GM21360 (cell line): ENCODE measurements at regions not wholly inside any gene's neighbourhood (a gene's known extent, or its start where the extent isn't known, plus 50 kb on each side); places are given as distances from the start of the nearest gene placed in this dataset.
A peak's percentile ranks its signal among the peaks of the same experiment; 100 is the strongest.
"Not testable (repeated sequence)": the region's sequence is repeated elsewhere in the genome, so short reads cannot be mapped to it uniquely, and the experiment has no call there.

Source experiments
- ATAC-seq: cut with Tn5 transposase; IDR thresholded peaks from one replicate; pipeline ENCODE4 v1.9.1; 2021; ENCODE audit warnings: mild to moderate bottlenecking, moderate library complexity; ENCODE audit not compliant: unreplicated experiment

GRCh38 chr2:125324273-125324672 lies 1299.2 kb downstream of the CNTNAP5 start:
- no peak for ATAC-seq

DNA sequence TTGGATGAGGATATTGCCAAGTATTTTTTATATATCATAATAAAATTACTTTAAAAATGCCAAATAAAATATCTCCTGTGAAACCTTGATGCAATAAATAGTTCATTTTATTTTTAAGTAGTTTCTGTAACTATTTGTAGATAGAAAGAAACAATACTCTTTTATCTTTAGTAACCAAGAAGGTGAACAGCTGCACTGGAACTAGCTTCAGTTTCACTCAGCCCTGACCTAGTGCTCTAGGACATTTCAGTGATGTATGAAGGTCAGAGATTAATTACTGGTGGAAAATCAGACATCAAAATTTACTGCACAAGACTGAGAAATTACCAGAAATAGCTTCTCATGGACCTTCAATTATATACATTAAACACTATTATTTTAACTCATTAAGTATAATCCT lies 1305.0 kb downstream of the CNTNAP5 start:
- peak; percentile 92 for ATAC-seq

- ATAC-seq: no peak
Measured at GRCh38 chr2:125341353-125341752, 1314.6 kb upstream of the GYPC start.

DNA sequence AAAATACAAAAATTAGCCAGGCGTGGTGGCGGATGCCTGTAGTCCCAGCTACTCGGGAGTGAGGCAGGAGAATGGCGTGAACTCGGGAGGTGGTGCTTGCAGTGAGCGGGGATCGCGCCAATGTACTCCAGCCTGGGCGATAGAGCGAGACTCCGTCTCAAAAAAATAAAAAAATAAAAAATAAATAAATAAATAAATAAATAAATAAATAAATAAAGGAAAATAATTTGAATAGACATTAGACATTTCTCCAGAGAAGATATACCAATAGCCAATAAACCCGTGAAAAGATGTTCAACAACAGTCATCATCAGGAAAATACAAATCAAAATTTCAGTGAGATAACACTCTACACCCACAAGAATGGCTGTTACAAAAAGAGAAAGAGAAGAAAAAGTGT lies 1302.4 kb upstream of the GYPC start:
- not testable (repeated sequence) for ATAC-seq

GRCh38 chr2:125364192-125364983 lies 1291.6 kb upstream of the GYPC start:
- no peak for ATAC-seq

GRCh38 chr2:125364984-125365265 lies 1291.0 kb upstream of the GYPC start:
- no peak for ATAC-seq

GRCh38 chr2:125371867-125372266 lies 1284.1 kb upstream of the GYPC start:
- no peak for ATAC-seq

GRCh38 chr2:125373293-125373692 lies 1282.7 kb upstream of the GYPC start:
- ATAC-seq: no peak

GRCh38 chr2:125386074-125386473 lies 1269.9 kb upstream of the GYPC start:
- peak; percentile 78 for ATAC-seq

- peak; percentile 87 for ATAC-seq
Measured at GRCh38 chr2:125397535-125398251, 1258.3 kb upstream of the GYPC start.

DNA sequence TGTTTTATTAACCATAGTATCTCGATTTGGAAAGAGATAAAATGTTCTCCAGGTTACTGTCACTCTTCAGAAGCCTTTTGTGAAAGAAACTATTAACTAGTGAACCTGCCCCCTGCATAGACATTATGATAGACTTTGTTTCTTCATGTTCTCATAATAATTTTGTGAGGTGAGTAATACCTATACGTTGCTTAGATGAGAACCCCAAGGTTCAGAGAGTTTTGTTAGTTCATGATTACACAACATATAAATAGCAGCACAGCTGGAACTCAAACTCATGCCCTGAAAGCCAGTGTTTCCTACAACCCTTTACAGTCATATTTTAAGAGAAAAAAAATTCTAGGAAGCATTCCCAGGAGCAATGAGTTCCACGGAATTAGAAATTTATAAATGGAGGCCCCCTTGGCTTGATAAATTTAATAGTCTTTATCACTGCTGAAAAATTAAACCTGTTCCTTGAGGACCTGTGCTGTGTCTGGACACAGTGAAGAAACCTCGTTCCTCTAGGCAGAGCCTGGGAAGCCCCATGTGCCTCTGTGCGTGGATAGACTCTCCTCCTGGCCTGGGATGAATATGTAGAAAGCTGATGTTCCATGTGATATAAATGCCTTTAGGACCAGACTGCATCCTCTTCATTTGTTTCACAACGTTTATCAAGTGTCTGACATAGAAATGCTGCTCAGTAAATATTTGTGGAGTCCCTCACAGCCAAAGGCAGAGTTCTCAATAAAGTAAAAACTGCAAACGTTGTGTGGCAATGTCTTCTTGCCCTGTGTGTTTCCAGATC lies 1257.0 kb upstream of the GYPC start:
- peak; percentile 42 for ATAC-seq

- no peak for ATAC-seq
Measured at GRCh38 chr2:125405816-125406215, 1250.1 kb upstream of the GYPC start.

DNA sequence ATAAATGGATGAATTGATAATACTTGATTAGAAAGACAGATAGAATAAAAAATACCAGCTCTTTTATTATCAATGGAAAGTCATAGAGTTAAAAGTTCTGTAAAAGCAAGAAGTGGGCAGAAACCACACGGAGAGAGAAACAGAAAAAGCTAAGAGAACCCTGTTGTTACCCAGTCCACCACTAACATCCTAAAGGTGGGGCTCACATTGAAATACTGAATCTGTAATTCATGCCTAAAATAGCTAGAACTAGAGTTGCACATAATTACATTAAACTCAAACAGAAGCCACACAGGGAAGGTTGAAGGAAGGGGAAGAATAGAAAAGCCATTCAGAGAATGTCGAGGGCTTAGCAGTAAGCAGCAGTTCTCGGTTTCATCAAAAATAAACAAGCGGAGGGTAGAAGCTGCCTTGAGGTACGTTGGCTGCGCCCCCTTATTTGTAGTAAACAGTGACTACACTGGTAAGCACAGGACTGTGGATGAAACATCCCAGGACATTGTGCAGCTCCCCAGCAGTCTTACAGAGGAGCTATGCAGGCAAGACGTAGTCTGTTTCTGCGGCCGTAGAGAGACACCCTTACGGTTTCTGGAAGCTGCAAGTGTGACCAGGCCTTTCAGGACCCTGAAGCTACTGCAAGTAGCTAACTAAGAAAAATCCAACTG lies 1247.0 kb upstream of the GYPC start:
- no peak for ATAC-seq

GRCh38 chr2:125418483-125418882 lies 1237.5 kb upstream of the GYPC start:
- ATAC-seq: no peak

DNA sequence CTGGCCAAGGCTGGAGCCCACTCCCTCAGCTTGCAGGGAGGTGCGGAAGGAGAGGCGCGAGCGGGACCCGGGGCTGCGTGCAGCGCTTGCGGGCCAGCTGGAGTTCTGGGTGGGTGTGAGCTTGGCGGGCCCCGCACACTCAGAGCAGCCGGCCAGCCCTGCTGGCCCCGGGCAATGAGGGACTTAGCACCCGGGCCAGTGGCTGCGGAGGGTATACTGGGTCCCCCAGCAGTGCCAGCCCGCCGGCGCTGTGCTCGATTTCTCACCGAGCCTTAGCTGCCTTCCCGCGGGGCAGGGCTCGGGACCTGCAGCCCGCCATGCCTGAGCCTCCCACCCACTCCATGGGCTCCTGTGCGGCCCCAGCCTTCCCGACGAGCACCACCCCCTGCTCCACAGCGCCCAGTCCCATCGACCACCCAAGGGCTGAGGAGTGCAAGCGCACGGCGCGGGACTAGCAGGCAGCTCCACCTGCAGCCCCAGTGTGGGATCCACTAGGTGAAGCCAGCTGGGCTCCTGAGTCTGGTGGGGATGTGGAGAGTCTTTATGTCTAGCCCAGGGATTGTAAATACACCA lies 1233.7 kb upstream of the GYPC start:
- not testable (repeated sequence) for ATAC-seq

GRCh38 chr2:125424266-125424785 lies 1231.6 kb upstream of the GYPC start:
- ATAC-seq: no peak

DNA sequence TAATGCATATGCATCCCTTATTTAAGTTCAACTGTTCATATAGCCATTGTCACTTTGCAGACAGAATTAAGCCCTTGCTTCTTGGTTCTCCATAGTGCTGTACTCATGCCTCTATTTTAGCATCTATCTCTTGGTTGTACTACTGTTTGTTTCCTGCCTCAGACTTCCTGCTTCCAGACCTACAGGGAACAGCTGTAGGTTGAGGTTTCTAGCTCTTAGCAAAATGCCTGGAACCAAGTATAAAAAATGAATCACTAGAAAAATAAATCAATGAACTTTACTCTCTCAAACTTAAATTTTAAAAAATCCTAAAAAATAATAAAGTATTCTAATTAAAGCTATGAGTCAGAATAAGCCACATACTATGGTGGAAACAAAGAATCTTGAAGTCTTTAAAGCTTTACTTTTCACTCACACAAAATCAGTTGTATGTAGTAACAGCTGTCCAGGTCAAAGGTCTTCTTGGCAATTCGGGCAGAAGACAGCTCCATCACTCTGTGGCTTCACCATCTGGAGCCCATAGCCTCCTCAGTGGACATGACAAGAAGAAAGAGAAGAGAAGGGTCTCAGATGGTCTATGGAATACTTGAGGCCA lies 1228.1 kb upstream of the GYPC start:
- ATAC-seq: no peak

- ATAC-seq: no peak
Measured at GRCh38 chr2:125444106-125444505, 1211.9 kb upstream of the GYPC start.

DNA sequence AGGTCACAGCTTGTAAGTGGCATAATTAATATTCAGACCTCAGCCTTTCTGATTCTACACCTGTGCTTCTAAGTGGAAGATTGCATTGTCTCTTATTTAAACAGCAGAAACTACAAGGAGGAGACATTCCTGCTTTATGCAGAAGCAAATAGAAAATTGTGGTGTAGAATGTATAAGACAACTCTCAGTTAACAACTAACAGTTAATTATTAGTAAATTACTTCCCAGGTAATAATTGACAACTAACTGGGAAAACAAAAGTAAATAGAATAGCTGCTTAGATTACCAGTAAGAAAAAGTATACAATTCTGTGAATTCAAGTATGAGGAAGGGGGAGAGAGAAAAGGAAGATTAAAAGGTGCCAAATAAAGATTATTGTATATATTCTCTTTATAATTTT lies 1210.5 kb upstream of the GYPC start:
- no peak for ATAC-seq

DNA sequence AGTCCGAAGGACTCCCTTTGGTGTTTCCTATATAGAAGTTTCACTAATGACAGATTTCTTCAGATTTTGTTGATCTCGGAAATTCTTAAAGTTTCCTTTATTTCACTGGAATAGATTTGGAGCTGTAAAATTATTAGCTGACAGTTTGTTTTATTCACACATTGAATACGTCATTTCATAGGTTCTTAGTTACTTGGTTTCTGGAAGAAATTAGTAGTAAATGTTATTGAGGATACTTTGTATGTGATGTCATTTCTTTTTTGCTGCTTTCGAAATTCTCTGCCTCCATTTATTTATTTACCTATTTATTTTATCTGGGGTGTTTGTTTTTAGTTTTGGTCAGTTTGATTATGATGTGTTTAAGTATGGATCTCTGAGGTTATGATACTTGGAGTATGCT lies 1205.9 kb upstream of the GYPC start:
- ATAC-seq: no peak
